Aorta (tissue), 5 donors: ENCODE measurements at regions not wholly inside any gene's neighbourhood (a gene's known extent, or its start where the extent isn't known, plus 50 kb on each side); places are given as distances from the start of the nearest gene placed in this dataset.

ENCODE experiments used
- ATAC-seq: fragments of 200-7000 bp; cut with Tn5 transposase; one replicate; pipeline ENCODE4 v1.9.1; 2022; ENCODE audit warnings: moderate library complexity; ENCODE audit not compliant: low FRiP score
- DNase-seq, 2 donors: peaks; one replicate each; pipeline ENCODE4 v3.0.0-alpha.2; 2020
- H3K27ac ChIP-seq, 2 donors: one replicate each; pipeline ENCODE4 v1.5.1; 2013; ENCODE audit warnings: low read length in 2 of 2, mild to moderate bottlenecking in 2 of 2, moderate library complexity in 2 of 2, control low read depth in 1 of 2, inconsistent platforms in 1 of 2, low read depth in 1 of 2
- H3K27me3 ChIP-seq, 2 donors: one replicate each; pipeline ENCODE4 v1.6.1; 2013; ENCODE audit warnings: control low read depth in 1 of 2, low read length in 1 of 2, mild to moderate bottlenecking in 1 of 2, moderate library complexity in 1 of 2; ENCODE audit not compliant: insufficient read depth in 2 of 2, control insufficient read depth in 1 of 2
- H3K36me3 ChIP-seq, 2 donors: one replicate each; pipeline ENCODE4 v1.6.1; 2013; ENCODE audit warnings: control low read depth in 1 of 2, low read length in 1 of 2, mild to moderate bottlenecking in 1 of 2; ENCODE audit not compliant: insufficient read depth in 2 of 2, control insufficient read depth in 1 of 2
- H3K4me1 ChIP-seq, 2 donors: one replicate each; pipeline ENCODE4 v1.6.1; 2013; ENCODE audit warnings: low read length in 2 of 2, control low read depth in 1 of 2, mild to moderate bottlenecking in 1 of 2, moderate library complexity in 1 of 2; ENCODE audit not compliant: insufficient read depth in 2 of 2, control insufficient read depth in 1 of 2
- H3K4me3 ChIP-seq, 2 donors: one replicate each; pipeline ENCODE4 v1.5.1; 2013; ENCODE audit warnings: low read length in 2 of 2, control low read depth in 1 of 2, mild to moderate bottlenecking in 1 of 2
- H3K9me3 ChIP-seq: one replicate; pipeline ENCODE4 v1.6.1; 2013; ENCODE audit warnings: mild to moderate bottlenecking, low read length; ENCODE audit not compliant: control insufficient read depth
- WGBS, 2 donors: extraction: QIAGEN DNeasy Blood & Tissue Kit; methylation state at CpG; one replicate each; pipeline ENCODE4 v1.1.7; 2013; 5-methylcytosine and 5-hydroxymethylcytosine counted together
- intact Hi-C, 2 donors: fragments of 100-400 bp; cut with DNase I; formaldehyde crosslinking; loops; one replicate each; pipeline versions ENCODE4 v1.14.2 to v1.15.0; 2022
- donor health status: healthy with polysubstance abuse.
- donor health status: Bipolar disorder and iron deficiency.
- donor health status: DM: no; HTN: no; CAD: no.
- donor health status: DM: no; HTN: no; CAD: no.
- donor health status: DM: yes; HTN: yes; CAD: no.

- 86 to 91% methylated on average over 15 of the region's 15 CpGs for WGBS, 2 donors
- Histone ChIP-seq H3K27ac (no peak overlapping the region), H3K9me3 (no peaks in the 10 kb centered on the region), H3K4me3 (no peak overlapping the region), H3K4me1 (no peaks in the 10 kb centered on the region), H3K36me3 (no peaks in the 10 kb centered on the region), H3K27me3 (no peaks in the 10 kb centered on the region)
- ATAC-seq, result no peak
- DNase-seq, result no peak
- intact Hi-C loops, result no loop called here
Measured at GRCh38 chr6:6515691-6516607, 72.6 kb upstream of the LY86 start.

- WGBS, 2 donors, result 62% methylated on average over 11 of the region's 11 CpGs
- Histone ChIP-seq H3K27ac (no peak overlapping the region), H3K36me3 (no peaks in the 10 kb centered on the region), H3K4me3 (no peak overlapping the region), H3K27me3 (no peaks in the 10 kb centered on the region), H3K4me1 (no peaks in the 10 kb centered on the region), H3K9me3 (no peaks in the 10 kb centered on the region)
- DNase-seq, result no peak
- peak; percentile 26 for ATAC-seq
- intact Hi-C loops, result no loop called here
Measured at GRCh38 chr6:6516666-6517458, 71.7 kb upstream of the LY86 start.

- 53 to 56% methylated on average over 7 of the region's 7 CpGs for WGBS, 2 donors
- Histone ChIP-seq H3K27me3 (no peaks in the 10 kb centered on the region), H3K4me1 (no peaks in the 10 kb centered on the region)
Measured at GRCh38 chr6:6518631-6519427, 69.7 kb upstream of the LY86 start.

GRCh38 chr6:6521961-6522482 is 66.5 kb upstream of the LY86 start:
- no peaks in the 10 kb centered on the region for H3K36me3 ChIP-seq
- no peak overlapping the region for H3K27ac ChIP-seq
- H3K4me3 ChIP-seq, result no peak overlapping the region
- peaks cover 0 to 2% of the 10 kb centered on the region in 2 donors for H3K4me1 ChIP-seq
- intact Hi-C loops, result no loop called here
- DNase-seq, result no peak
- ATAC-seq, result no peak
- WGBS, 2 donors, result 84% methylated on average over 8 of the region's 8 CpGs
- no peaks in the 10 kb centered on the region for H3K27me3 ChIP-seq
- peaks cover 1% of the 10 kb centered on the region for H3K9me3 ChIP-seq

More at GRCh38 chr6:6518631-6519427, 69.7 kb upstream of the LY86 start:
- DNase-seq (no peak), ATAC-seq (no peak)
- H3K4me3 ChIP-seq, result no peak overlapping the region
- intact Hi-C loops, result no loop called here
- H3K27ac ChIP-seq, result no peak overlapping the region
- peaks cover 1% of the 10 kb centered on the region for H3K9me3 ChIP-seq
- no peaks in the 10 kb centered on the region for H3K36me3 ChIP-seq

- Histone ChIP-seq H3K27ac (no peak overlapping the region), H3K27me3 (no peaks in the 10 kb centered on the region), H3K36me3 (no peaks in the 10 kb centered on the region), H3K4me1 (peaks cover 0 to 2% of the 10 kb centered on the region in 2 donors), H3K4me3 (no peak overlapping the region), H3K9me3 (peaks cover 1% of the 10 kb centered on the region)
- intact Hi-C loops, result no loop called here
- DNase-seq, result no peak
- no peak for ATAC-seq
- WGBS, 2 donors, result 10 to 14% methylated on average over 5 of the region's 5 CpGs
Measured at GRCh38 chr6:6522709-6523108, 65.8 kb upstream of the LY86 start.

- no peak for ATAC-seq
- WGBS, 2 donors, result 90 to 95% methylated on average over 3 of the region's 3 CpGs
- H3K4me3 ChIP-seq, result no peak overlapping the region
Measured at GRCh38 chr6:6524951-6525350, 63.6 kb upstream of the LY86 start.

GRCh38 chr6:6525933-6526332 is 62.6 kb upstream of the LY86 start:
- no peak for ATAC-seq
- no peaks in the 10 kb centered on the region for H3K36me3 ChIP-seq
- no peak overlapping the region for H3K27ac ChIP-seq
- peaks cover 7% of the 10 kb centered on the region for H3K9me3 ChIP-seq
- intact Hi-C loops, result no loop called here
- WGBS, 2 donors, result 76 to 82% methylated on average over 2 of the region's 2 CpGs
- peaks cover 0 to 2% of the 10 kb centered on the region in 2 donors for H3K4me1 ChIP-seq
- no peak overlapping the region for H3K4me3 ChIP-seq
- DNase-seq, result no peak
- H3K27me3 ChIP-seq, result peaks cover 0 to 4% of the 10 kb centered on the region in 2 donors

More at GRCh38 chr6:6524951-6525350, 63.6 kb upstream of the LY86 start:
- intact Hi-C loops, result no loop called here
- Histone ChIP-seq H3K27me3 (peaks cover 0 to 4% of the 10 kb centered on the region in 2 donors), H3K27ac (no peak overlapping the region), H3K36me3 (no peaks in the 10 kb centered on the region), H3K4me1 (peaks cover 0 to 2% of the 10 kb centered on the region in 2 donors), H3K9me3 (peaks cover 6% of the 10 kb centered on the region)
- DNase-seq, result no peak

GRCh38 chr6:6529275-6529674 is 59.2 kb upstream of the LY86 start:
- no peak for DNase-seq
- peaks cover 0 to 4% of the 10 kb centered on the region in 2 donors for H3K27me3 ChIP-seq
- no peak overlapping the region for H3K27ac ChIP-seq
- no peaks in the 10 kb centered on the region for H3K36me3 ChIP-seq
- peaks cover 0 to 2% of the 10 kb centered on the region in 2 donors for H3K4me1 ChIP-seq
- no peak overlapping the region for H3K4me3 ChIP-seq
- peaks cover 6% of the 10 kb centered on the region for H3K9me3 ChIP-seq
- 95 to 97% methylated on average over 3 of the region's 3 CpGs for WGBS, 2 donors
- intact Hi-C loops, result no loop called here
- ATAC-seq, result no peak
